ENCODE measurements at regions not wholly inside any gene's neighbourhood (a gene's known extent, or its start where the extent isn't known, plus 50 kb on each side); places are given as distances from the start of the nearest gene placed in this dataset.

DNA sequence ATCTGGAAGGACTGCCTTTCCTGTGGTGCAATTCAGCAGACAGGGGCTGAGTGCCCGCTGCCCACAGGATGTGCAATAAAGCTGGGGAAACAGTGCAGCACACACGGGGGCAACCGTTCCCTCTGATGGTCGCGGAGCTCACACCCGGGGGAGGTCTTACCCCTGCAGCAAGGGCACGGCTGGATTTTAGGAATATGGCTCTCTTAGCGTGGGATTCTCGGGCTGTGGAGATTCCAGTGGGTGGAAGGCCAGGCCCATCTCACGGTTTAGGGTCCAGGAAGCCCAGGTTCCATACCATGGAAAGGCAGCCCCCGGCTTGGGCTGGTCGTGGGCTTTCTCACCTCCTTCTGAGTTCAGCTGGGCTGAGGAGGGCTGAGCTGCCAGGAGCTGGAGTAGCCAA is 244.1 kb downstream of the MED10 start:
- Histone ChIP-seq H3K27ac (no peak overlapping the region), H3K4me1 (no peaks in the 10 kb centered on the region), H3K9me3 (peaks cover 0 to 7% (median 0%) of the 10 kb centered on the region in 12 donors), H3K36me3 (no peaks in the 10 kb centered on the region), H3K27me3 (no peaks in the 10 kb centered on the region), H3K4me3 (no peak overlapping the region)
- TF ChIP-seq POLR2A (IDR thresholded peaks at IDR 0.05) = no peak
- TF ChIP-seq, protein P1, sequence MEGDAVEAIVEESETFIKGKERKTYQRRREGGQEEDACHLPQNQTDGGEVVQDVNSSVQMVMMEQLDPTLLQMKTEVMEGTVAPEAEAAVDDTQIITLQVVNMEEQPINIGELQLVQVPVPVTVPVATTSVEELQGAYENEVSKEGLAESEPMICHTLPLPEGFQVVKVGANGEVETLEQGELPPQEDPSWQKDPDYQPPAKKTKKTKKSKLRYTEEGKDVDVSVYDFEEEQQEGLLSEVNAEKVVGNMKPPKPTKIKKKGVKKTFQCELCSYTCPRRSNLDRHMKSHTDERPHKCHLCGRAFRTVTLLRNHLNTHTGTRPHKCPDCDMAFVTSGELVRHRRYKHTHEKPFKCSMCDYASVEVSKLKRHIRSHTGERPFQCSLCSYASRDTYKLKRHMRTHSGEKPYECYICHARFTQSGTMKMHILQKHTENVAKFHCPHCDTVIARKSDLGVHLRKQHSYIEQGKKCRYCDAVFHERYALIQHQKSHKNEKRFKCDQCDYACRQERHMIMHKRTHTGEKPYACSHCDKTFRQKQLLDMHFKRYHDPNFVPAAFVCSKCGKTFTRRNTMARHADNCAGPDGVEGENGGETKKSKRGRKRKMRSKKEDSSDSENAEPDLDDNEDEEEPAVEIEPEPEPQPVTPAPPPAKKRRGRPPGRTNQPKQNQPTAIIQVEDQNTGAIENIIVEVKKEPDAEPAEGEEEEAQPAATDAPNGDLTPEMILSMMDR (IDR thresholded peaks at IDR 0.05) = no peak
- intact Hi-C loops (cut with DNase I) = no loop called here
- WGBS, 4 donors = 75 to 80% (median 79%) methylated on average over 12 of the region's 12 CpGs
- DNase-seq (no peak), ATAC-seq (no peak)

DNA sequence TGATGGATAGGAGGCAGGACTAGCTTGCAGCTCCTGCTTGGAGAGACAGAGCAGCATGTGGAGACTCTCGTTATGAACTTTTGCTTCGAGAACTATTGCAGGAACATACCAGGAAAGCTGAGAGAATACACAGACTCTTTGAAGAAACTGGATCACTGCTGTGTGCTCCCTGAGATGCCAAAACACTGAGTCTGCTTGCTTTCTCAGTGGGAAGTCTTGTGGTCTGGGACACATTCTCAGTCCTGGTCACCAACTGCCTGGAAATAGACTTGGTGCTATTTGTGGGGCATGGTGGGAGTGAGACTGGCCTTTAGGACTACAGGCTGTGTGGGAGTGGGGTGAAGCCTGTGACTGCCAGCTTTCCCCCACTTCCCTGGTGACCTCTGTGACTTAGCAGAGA is 252.6 kb downstream of the MED10 start:
- Histone ChIP-seq H3K27me3 (no peaks in the 10 kb centered on the region), H3K4me1 (no peaks in the 10 kb centered on the region), H3K4me3 (no peak overlapping the region), H3K36me3 (no peaks in the 10 kb centered on the region), H3K27ac (no peak overlapping the region), H3K9me3 (peaks cover 0 to 32% (median 2%) of the 10 kb centered on the region in 12 donors)
- no peak for TF ChIP-seq POLR2A (IDR thresholded peaks at IDR 0.05)
- TF ChIP-seq, protein P1 (IDR thresholded peaks at IDR 0.05) = no peak
- ATAC-seq = no peak
- intact Hi-C loops (cut with DNase I) = no loop called here
- DNase-seq = no peak
- 74 to 86% (median 78%) methylated on average over 2 of the region's 2 CpGs for WGBS, 4 donors

DNA sequence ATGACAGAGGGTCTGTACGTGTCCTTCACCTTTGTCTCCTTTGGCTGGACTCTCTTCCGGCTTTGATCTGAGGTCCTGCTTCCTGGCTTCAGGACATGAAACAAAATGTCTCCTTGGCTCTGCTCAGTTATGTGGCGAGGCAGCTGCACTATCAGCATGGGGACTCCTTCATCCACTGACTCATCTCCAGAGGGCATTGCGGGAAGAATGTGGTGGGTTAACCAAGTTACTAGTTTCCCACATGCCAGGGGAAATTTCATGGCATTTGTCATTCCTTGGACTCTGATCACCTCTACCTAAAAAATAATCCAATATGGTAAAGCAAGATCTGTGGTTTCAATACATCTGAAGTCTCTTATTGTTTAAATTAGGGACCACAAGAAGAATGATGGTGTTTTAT is 259.7 kb downstream of the MED10 start:
- Histone ChIP-seq H3K36me3 (no peaks in the 10 kb centered on the region), H3K4me3 (no peak overlapping the region), H3K27ac (no peak overlapping the region), H3K9me3 (peaks cover 0 to 3% (median 0%) of the 10 kb centered on the region in 12 donors), H3K4me1 (no peaks in the 10 kb centered on the region), H3K27me3 (no peaks in the 10 kb centered on the region)
- DNase-seq = no peak
- intact Hi-C loops (cut with DNase I) = no loop called here
- WGBS, 4 donors = 72 to 81% (median 77%) methylated on average over 4 of the region's 4 CpGs
- ATAC-seq = no peak
- no peak for TF ChIP-seq POLR2A (IDR thresholded peaks at IDR 0.05)
- TF ChIP-seq, protein P1 (IDR thresholded peaks at IDR 0.05) = no peak

DNA sequence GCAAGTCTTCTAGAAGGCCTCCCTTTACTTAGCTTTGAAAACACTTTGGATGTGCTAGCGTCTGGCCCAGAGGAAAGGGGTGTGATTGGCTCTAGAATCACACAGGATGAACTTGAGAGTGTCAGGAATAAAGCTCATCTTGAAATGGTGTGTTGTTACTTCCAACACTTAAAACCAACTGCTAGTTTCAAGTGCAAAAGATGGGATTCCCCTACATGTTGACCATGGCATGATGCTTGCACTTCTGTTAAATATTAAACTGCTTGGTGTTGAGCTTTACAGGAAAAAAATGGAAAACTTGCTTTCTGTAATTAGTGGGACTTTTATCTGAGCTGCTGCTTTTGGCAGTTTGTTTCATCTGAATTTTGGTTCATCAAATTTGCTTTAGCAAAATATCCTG is 261.1 kb downstream of the MED10 start:
- no peak for ATAC-seq
- Histone ChIP-seq H3K4me3 (no peak overlapping the region), H3K9me3 (no peaks in the 10 kb centered on the region), H3K4me1 (no peaks in the 10 kb centered on the region), H3K27me3 (no peaks in the 10 kb centered on the region), H3K36me3 (no peaks in the 10 kb centered on the region), H3K27ac (no peak overlapping the region)
- DNase-seq = no peak
- TF ChIP-seq, protein P1 (IDR thresholded peaks at IDR 0.05) = no peak
- no peak for TF ChIP-seq POLR2A (IDR thresholded peaks at IDR 0.05)
- intact Hi-C loops (cut with DNase I) = no loop called here
- 52 to 71% (median 60%) methylated on average over 1 of the region's 1 CpG for WGBS, 4 donors

Data from heart left ventricle (tissue), 16 donors.